ENCODE measurements at regions not wholly inside any gene's neighbourhood (a gene's known extent, or its start where the extent isn't known, plus 50 kb on each side); places are given as distances from the start of the nearest gene placed in this dataset.
A peak's percentile ranks its signal among the peaks of the same experiment; 100 is the strongest.

GRCh38 chr6:144349690-144350527, 64.8 kb downstream of the UTRN start:
- peak overlapping the region; percentile 90 for H3K27ac Mint-ChIP-seq
- peak overlapping the region; percentile 75 for H3K4me3 Mint-ChIP-seq
- no peak for DNase-seq
- CTCF ChIA-PET: no interaction called here
- POLR2A ChIA-PET: interaction anchor here (1.0 to 1.4 kb wide), 3 partner anchors 9 to 200 kb away, joined by 3 to 4 read pairs (median 4); partner anchors contain the start of gene STX11
- intact Hi-C loops (cut with micrococcal nuclease): loop anchor here (1.0 to 10.0 kb wide), 3 partner anchors 16 to 305 kb away; no protein-coding TSS in a partner anchor
- peaks cover 8% of the 10 kb centered on the region for H3K36me3 Mint-ChIP-seq (ENCODE audit: low read depth)
- no peaks in the 10 kb centered on the region for H3K27me3 Mint-ChIP-seq
- no peak for TF ChIP-seq CTCF (IDR thresholded peaks at IDR 0.05)
- H3K4me1 Mint-ChIP-seq: peaks cover 96% of the 10 kb centered on the region
- H3K9me3 Mint-ChIP-seq: no peaks in the 10 kb centered on the region
- peak; percentile 38 for ATAC-seq (ENCODE audit: low read depth)

GRCh38 chr6:144350528-144350880, 65.4 kb downstream of the UTRN start:
- no peaks in the 10 kb centered on the region for H3K27me3 Mint-ChIP-seq
- ATAC-seq (ENCODE audit: low read depth): no peak

GRCh38 chr6:144351379-144352127, 66.4 kb downstream of the UTRN start:
- ChIA-PET CTCF (no interaction called here), POLR2A (interaction anchor here (0.6 to 1.8 kb wide), 2 partner anchors 9 to 23 kb away, joined by 5 to 14 read pairs; no protein-coding TSS in a partner anchor)
- H3K4me3 Mint-ChIP-seq: peak overlapping the region; percentile 36
- H3K27me3 Mint-ChIP-seq: no peaks in the 10 kb centered on the region
- intact Hi-C loops (cut with micrococcal nuclease): loop anchor here (1.0 to 2.0 kb wide), 4 partner anchors 7 to 43 kb away; no protein-coding TSS in a partner anchor
- peaks cover 9% of the 10 kb centered on the region for H3K36me3 Mint-ChIP-seq (ENCODE audit: low read depth)
- no peaks in the 10 kb centered on the region for H3K9me3 Mint-ChIP-seq
- no peak for TF ChIP-seq CTCF (IDR thresholded peaks at IDR 0.05)
- DNase-seq (no peak), ATAC-seq (ENCODE audit: low read depth) (no peak)
- peaks cover 86% of the 10 kb centered on the region for H3K4me1 Mint-ChIP-seq
- H3K27ac Mint-ChIP-seq: peak overlapping the region; percentile 90

More at GRCh38 chr6:144350528-144350880, 65.4 kb downstream of the UTRN start:
- peaks cover 93% of the 10 kb centered on the region for H3K4me1 Mint-ChIP-seq
- intact Hi-C loops (cut with micrococcal nuclease): loop anchor here (1.0 to 2.0 kb wide), 2 partner anchors 16 to 28 kb away; no protein-coding TSS in a partner anchor
- no peak for DNase-seq
- H3K36me3 Mint-ChIP-seq (ENCODE audit: low read depth): peaks cover 9% of the 10 kb centered on the region
- H3K27ac Mint-ChIP-seq: peak overlapping the region; percentile 90
- H3K4me3 Mint-ChIP-seq: peak overlapping the region; percentile 75
- ChIA-PET POLR2A (interaction anchor here (1.0 to 1.1 kb wide), 2 partner anchors 10 to 201 kb away, joined by 4 read pairs; partner anchors contain the start of gene STX11), CTCF (no interaction called here)
- TF ChIP-seq CTCF (IDR thresholded peaks at IDR 0.05): no peak
- H3K9me3 Mint-ChIP-seq: no peaks in the 10 kb centered on the region

GRCh38 chr6:144352331-144352730, 67.2 kb downstream of the UTRN start:
- peak overlapping the region; percentile 90 for H3K27ac Mint-ChIP-seq
- intact Hi-C loops (cut with micrococcal nuclease): loop anchor here (1.0 to 2.0 kb wide), 3 partner anchors 8 to 42 kb away; no protein-coding TSS in a partner anchor
- no peak for DNase-seq
- H3K27me3 Mint-ChIP-seq: no peaks in the 10 kb centered on the region
- H3K4me3 Mint-ChIP-seq: peak overlapping the region; percentile 36
- ATAC-seq (ENCODE audit: low read depth): peak; percentile 75
- ChIA-PET CTCF (no interaction called here), POLR2A (interaction anchor here (0.6 to 1.8 kb wide), 4 partner anchors 10 to 201 kb away, joined by 3 to 14 read pairs (median 4); no protein-coding TSS in a partner anchor)
- H3K36me3 Mint-ChIP-seq (ENCODE audit: low read depth): peaks cover 15% of the 10 kb centered on the region
- H3K9me3 Mint-ChIP-seq: no peaks in the 10 kb centered on the region
- H3K4me1 Mint-ChIP-seq: peaks cover 84% of the 10 kb centered on the region
- TF ChIP-seq CTCF (IDR thresholded peaks at IDR 0.05): no peak
